Vagina (tissue), 2 donors: ENCODE measurements at regions not wholly inside any gene's neighbourhood (a gene's known extent, or its start where the extent isn't known, plus 50 kb on each side); places are given as distances from the start of the nearest gene placed in this dataset.

ENCODE experiments used
- CTCF ChIP-seq, 3 experiments: fragments of 450-650 bp in 2 of 3; fragments of 200-600 bp in 1 of 3; sonication (generic) in 1 of 3; IDR thresholded peaks; one replicate each; pipeline ENCODE4 v1.5.1; 2017 to 2019; ENCODE audit warnings: antibody characterized with exemption in 3 of 3, mild to moderate bottlenecking in 2 of 3, moderate library complexity in 2 of 3
- POLR2A ChIP-seq, 2 donors: fragments of 450-650 bp; IDR thresholded peaks; one replicate each; pipeline ENCODE4 v1.6.1; 2017; ENCODE audit warnings: antibody characterized with exemption in 2 of 2, mild to moderate bottlenecking in 2 of 2, moderate library complexity in 2 of 2
- POLR2AphosphoS5 ChIP-seq, 2 donors: sonication (generic); formaldehyde crosslinking; IDR thresholded peaks; one replicate each; pipeline ENCODE4 v1.9.0; 2017; ENCODE audit warnings: antibody characterized with exemption in 2 of 2, mild to moderate bottlenecking in 2 of 2, low read depth in 1 of 2; ENCODE audit not compliant: insufficient read depth in 1 of 2

GRCh38 chr2:133878326-133878725 is 310.1 kb upstream of the NCKAP5 start:
- no peak for TF ChIP-seq CTCF (IDR thresholded peaks at IDR 0.05)
- no peak for TF ChIP-seq POLR2A (IDR thresholded peaks at IDR 0.05)
- TF ChIP-seq POLR2AphosphoS5 (IDR thresholded peaks at IDR 0.05; ENCODE audit: insufficient read depth in 1 of 2, low read depth in 1 of 2): no peak
